RPMI7951 (cell line): ENCODE measurements at regions not wholly inside any gene's neighbourhood (a gene's known extent, or its start where the extent isn't known, plus 50 kb on each side); places are given as distances from the start of the nearest gene placed in this dataset.
"Not testable (repeated sequence)": the region's sequence is repeated elsewhere in the genome, so short reads cannot be mapped to it uniquely, and the experiment has no call there.

Experiments
- DNase-seq: peaks from one replicate; pipeline ENCODE4 v3.0.0-alpha.2; 2012; ENCODE audit warnings: low read depth

GRCh38 chr20:22818636-22819035 is 216.5 kb upstream of the SSTR4 start:
- DNase-seq, result no peak

DNA sequence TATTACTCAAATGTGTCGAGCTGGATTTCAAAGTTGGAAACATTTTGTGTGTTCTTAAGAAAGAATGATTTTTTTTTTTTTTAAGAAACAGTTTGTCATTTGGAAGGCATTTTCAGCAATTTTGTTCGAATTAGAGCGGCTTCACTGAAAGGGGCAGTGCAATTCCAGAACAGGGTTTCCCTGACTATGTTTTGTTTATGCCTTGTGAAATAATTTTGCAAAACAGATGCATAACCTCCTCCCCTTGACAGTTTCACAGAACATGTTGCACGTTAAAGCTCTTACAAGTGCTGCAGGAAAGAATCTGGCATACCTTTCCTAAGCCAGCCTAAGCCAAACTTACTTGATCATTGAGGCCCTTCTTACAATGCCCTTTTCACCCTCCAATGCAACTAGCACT is 216.0 kb upstream of the SSTR4 start:
- DNase-seq, result no peak

DNA sequence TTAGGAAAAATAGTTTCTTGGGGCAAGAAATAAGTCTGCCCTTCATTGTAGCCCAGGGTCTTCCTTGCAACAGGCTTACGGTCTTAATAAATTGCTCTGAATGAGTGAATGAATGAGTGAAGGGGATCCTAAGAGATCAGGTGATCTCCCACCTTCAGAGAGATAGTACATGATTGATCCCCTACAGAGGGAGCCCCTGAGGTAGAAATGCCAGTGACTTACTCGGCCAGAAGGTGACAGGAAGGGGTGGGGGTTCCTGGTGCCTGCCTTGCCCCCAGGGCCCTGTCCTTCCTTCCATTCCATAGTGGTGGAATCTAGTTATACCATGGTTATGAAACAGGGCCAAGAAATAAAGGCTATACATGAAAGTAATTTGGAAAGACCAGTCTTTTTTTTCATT is 215.3 kb upstream of the SSTR4 start:
- DNase-seq, result no peak

DNA sequence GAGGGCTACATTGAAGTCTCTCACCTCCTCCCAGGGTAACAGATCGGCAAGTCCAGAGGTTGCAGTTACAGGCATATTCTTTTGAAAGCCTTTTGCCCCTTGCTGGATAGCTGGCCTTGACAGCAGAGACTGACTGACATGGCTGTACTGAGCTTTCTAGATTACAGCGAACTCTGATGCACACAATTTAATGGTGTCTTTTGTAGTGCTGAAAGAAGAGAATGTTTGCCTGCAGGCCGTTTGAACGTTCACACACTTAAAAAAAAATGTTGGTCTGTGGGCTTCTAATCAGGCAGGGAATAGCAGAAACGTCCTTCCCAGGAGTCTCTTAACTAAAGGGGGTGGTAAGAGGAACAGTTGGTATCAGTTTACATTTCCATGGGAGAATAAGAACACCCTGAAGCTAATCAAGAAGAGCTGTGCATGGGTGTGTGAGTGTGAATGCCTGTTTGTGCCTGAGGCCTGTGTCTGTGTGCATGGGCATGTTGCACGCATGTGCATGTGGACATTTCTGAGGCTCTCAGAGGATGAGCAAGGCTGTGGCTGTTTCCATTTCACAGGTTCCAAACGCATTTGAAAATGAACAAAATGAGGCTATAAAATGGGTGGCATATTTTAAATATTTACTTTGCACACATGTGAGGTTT is 213.9 kb upstream of the SSTR4 start:
- DNase-seq, result no peak

DNA sequence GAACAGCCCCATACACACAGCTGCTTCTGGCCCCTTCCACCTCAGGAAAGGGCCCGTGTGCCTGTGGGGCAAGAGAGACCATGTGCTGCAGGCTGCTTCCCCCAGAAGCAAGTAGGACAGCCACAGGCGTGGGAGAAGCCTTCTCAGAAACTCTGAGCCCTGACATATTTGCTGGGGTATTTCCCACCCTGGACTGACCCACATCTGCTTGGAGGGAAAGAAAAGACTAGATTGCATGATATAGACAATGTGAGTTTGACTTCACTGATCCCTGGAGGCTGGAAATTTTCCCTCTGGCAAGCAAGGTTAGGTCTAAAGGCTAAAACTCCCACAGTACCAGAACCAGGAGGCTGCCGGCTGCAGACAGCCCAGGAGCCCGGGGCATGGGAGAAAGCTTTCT is 213.3 kb upstream of the SSTR4 start:
- peak; percentile 29 for DNase-seq

- DNase-seq, result no peak
Observed at GRCh38 chr20:22823119-22823518, 212.0 kb upstream of the SSTR4 start.

DNA sequence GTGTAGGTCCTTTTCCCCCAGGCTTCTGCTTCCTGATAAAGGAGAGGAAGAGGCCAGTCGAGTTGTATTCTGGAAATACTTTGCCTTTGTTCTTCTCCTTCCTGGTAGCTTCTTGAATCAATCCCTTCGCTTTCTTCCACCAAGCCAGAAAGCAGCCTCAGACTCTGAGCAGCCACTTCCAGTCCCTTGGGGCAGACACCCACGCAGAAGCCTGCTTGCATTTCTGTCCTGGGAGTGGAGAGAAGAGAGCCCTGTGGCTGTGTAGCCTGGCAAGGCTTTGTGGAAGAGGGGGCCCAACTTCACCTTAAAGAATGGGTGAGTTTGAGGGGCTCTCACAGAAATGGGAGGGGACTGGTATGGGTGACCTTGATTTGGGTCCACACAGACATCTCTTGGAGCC is 211.0 kb upstream of the SSTR4 start:
- no peak for DNase-seq

DNA sequence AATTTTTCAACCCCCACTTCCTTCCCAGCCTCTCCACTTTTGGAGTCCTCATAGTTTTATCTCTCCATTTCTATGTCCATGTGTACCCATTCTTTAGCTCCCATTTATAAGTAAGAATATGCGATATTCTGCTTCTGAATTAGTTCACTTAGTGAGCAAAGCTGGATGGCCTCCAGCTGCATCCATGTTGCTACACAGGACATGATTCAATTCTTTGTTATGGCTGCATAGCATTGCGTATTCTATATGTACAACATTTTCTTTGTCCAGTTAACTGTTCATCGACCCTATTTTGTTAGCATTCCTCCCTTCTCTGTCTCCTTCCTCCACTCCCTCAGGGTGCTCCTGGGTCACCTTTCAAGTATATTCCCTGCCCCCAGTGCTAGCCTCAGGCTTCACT is 210.0 kb upstream of the SSTR4 start:
- DNase-seq, result no peak

DNA sequence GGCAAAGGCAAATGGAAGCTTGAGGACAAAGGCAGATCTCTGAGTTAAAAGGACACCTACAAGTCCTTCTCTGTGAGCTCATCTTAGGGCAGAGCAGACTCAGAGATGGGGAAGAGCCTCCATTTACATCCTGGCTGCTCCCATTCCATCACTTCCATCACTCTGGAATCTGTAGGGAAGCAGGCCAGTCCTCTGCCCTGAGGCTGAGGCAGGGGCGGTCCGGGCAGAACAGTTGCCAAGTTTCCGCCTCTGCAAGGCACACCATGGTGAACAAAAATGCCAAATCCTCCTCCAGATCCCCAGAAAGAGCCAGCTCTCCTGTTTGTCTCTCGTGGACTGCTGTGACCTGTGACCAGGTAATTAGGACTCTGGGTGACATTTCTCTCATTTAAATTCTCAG is 209.6 kb upstream of the SSTR4 start:
- peak; percentile 66 for DNase-seq

DNA sequence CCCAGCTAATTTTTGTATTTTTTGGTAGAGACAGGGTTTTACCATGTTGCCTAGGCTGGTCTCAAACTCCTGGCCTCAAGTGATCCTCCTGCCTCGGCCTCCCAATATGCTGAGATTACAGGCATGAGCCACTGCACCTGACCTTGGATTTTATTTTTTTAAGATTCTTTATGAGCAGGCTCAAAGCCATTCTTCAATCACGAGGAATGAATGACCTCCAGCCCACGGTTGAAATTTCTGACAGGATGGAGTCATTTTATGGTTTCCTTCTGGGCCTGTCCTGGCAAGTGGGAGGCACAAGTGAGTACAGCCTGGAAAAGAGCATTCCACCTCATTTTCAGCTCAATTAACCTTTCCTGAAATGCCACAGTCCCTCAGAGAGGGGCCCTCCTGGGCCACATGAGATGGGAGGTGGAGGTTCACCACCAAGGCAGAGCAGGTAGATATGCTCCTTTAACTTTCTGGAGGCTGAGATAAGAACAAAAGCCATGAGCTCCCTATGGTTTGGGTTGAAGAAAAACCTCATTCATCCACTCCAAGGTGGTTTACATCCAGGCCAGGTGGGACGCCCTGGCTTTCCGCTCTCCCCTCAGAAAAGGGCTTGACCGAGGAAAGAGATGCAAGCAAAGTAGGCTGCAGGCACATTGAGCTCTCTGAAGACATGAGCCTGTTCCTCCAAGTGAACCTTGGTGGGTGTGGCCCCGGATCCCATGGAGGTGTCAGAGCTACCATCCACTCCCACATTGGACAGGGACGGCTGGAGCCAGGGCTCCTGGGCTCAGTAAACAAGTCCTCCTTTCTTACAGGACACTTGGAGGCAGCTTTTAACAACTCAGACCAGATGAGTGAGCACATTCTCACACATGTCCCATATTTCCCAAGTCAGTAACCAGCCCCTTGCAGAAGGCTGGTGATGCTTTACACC is 208.5 kb upstream of the SSTR4 start:
- no peak for DNase-seq

DNA sequence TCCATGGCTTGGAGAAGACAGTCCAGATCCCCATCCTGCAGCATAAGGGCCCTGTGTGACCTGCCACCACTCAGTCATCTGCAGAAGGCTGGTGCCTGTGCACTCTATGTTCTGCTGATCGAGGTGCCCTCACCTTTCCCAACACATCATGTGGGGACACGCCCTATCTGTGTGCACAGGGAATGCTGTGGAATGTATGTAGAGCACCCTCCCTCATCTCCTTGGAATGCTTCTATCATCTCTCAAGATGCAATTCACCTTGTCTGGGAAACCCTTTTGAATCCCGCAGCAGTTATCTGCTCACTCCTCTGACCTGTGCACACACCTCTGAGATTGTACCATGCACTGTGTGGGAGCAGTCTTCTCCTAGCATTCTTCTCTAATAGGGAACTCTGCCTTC is 207.2 kb upstream of the SSTR4 start:
- no peak for DNase-seq

DNA sequence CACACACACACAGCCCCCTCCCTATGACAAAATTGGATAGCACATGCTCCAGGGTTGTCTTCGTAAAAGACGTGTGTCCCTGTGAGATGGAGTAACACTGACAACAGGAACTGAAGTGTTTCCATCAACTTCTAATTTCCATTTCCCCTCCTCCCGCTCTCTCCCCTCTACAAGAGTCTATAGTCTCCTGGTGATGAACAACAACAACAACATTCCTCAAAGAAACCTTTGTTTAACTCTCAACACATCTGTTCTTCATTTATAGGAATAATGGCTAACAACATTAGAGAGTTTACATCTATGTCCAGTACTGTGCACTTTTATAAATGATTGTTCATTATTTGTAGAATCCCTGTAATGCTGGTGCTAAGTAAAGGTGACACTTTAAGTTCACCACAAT is 205.8 kb upstream of the SSTR4 start:
- DNase-seq, result peak; percentile 47

DNA sequence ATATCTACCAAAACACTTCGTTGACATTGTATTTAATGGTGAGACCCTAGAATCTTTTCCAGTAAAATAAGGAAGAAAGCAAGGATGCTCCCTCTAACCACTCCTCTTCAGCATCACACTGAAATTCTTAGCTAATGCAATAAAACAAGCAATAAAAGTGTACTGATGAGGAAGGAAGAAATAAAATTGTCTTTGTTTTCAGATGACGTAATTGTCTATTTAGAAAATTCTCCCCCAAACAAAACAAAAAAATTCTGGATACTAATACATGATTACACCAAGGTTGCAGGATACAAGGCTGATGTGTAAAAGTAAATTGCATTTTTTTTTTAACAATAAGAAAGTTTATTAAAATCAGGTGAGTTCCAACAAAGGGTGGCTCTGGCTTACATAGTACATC is 205.0 kb upstream of the SSTR4 start:
- DNase-seq, result no peak

GRCh38 chr20:22830715-22831114 is 204.4 kb upstream of the SSTR4 start:
- DNase-seq, result not testable (repeated sequence)

DNA sequence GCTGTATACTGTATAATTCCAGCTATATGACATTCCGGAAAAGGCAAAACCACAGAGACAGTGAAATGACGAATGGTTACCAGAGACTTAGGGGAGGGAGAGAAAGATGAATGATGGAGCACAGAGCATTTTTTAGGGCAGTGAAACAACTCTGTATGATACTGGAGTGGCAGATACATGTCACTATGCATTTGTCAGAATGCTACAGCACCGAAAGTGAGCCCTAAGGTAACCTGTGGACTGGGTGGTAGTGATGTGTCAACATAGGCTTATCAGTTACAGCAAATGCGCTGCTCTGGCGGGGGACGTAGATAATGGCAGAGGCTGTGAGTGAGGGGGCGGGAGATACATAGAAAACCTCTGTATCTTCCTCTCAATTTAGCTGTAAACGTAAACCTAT is 201.3 kb upstream of the SSTR4 start:
- peak; percentile 72 for DNase-seq

DNA sequence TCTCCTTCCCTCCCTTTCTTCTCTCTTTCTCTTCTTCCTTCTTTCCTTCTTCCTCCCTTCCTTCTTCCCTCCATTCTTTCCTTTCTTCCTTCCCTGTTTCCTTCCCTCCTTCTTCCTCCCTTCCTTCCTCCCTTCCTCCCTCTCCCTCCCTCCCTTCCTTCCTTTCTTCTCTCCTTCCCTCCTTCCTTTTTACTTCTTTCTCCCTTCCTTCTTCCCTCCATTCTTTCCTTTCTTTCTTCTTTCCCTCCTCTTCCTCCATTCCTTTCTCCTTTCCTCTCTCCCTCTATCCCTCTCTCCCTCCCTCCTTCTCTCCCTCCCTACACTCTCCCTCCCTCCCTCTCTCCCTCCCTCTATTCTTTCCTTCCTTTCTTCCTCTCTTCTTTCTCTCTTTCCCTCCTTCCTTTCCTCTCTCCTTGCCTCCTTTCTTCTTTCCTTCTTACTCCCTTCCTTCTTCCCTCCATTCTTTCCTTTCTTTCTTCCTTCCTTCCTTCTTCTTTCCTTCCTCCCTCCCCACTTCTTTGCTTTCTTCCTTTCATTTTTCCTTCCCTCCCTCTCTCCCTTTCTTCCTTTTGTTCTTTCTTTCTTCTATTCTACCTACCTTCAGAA is 200.4 kb upstream of the SSTR4 start:
- DNase-seq, result no peak

DNA sequence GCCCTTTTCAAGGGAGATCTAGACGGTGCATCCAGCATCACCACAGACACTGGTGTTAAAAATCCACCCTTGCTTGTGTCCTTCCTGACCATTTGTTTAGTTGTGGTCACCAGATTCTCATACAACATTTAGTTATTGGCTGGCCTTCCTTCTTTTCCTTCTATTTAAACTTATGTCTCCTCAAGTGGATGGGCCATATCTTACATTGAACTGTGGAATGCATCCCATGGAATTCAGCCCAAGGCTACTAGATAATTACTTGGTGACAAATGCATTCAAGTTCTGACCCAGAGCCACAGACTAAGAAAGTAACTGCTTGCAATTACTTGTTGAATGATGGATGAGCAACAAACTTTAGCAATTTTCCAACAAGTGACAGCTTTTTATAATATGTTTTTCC is 198.9 kb upstream of the SSTR4 start:
- peak; percentile 95 for DNase-seq

DNA sequence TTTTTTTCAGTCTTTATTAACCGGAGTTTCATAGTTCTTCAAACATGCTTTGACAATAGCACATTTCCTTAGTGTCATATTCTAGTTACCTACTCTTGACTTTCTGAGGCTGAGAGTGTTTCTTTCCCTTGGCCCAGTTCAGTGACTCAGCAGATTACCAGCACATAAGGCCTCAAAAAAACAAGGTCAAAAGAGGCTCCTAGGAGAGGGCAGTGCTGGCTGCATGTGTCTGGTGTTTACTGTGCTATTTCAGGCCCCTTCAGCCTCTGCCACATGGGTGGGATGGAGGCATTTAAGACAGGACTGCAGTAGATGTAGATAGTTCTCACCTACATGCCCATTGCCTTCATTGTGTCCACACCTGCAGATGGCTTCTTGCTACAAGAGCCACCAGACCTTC is 198.2 kb upstream of the SSTR4 start:
- peak; percentile 77 for DNase-seq

DNA sequence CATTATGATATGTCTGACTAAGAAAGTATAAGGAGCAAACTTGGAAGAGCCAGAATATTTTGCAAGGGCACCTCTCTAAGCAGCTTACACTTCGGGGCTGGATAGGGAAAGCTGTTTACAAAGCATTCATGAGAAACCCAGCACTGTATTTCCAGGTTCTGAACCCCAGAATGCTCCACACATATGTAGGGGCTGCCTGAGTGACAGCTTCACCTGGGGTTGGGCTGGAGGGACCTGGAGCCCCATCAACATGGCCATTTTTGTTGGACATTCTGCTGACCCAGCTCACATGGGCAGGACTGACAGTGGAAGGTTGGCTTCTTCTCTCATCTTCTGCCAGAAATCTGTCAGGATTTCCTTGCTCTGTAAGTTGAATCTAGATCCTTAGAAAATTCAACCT is 197.1 kb upstream of the SSTR4 start:
- no peak for DNase-seq

- no peak for DNase-seq
Observed at GRCh38 chr20:22841846-22842245, 193.3 kb upstream of the SSTR4 start.

GRCh38 chr20:22842793-22843192 is 192.3 kb upstream of the SSTR4 start:
- DNase-seq, result no peak

DNA sequence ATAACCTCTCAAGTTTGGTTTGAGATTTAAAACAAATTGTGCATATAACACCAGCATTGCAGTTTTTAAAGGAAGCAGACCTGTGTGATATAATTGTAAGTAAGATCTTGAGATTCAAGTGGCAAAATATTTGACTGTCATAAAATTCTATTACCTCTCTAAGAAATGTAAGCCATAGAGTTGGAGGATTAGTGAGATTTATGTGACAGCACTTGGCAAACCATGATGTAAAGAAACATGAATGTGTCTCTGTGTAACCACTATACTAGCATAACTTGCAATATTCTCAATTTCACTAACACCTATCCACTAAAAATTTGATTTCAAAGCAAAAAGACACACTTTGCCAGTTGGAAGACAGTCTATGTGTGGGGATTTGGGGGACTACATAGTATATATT is 190.2 kb upstream of the SSTR4 start:
- no peak for DNase-seq

- no peak for DNase-seq
Observed at GRCh38 chr20:22846863-22847262, 188.2 kb upstream of the SSTR4 start.
